Lower leg skin (tissue), 3 donors: ENCODE measurements at regions not wholly inside any gene's neighbourhood (a gene's known extent, or its start where the extent isn't known, plus 50 kb on each side); places are given as distances from the start of the nearest gene placed in this dataset.

Experiments
- POLR2A ChIP-seq, 2 donors: fragments of 450-650 bp; IDR thresholded peaks; one replicate each; pipeline ENCODE4 v1.6.1; 2016 to 2017; ENCODE audit warnings: antibody characterized with exemption in 2 of 2, mild to moderate bottlenecking in 1 of 2, moderate library complexity in 1 of 2
- TF ChIP-seq, protein P1 (sequence below), 3 donors: fragments of 450-650 bp; IDR thresholded peaks; one replicate each; pipeline ENCODE4 v1.5.1; 2016; ENCODE audit warnings: antibody characterized with exemption in 3 of 3, mild to moderate bottlenecking in 3 of 3, moderate library complexity in 2 of 3

DNA sequence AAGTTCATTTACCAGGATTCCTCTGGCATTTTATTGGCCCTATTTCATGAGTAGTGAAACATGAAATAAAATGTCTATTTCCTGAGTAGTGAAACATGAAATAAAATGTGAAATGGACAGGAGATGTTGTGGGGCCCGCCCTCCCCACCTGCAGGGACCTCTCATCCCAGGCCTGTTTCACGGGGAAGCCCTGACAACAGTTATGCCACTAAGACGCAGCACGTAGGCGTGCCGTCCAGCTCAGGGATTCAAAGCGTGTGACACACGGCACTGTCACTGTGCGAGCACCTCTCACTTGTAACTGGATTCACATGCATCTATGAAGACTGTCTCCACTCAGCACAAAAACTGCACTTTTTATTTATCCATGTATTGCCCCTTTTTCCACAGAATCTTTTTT is 83.4 kb upstream of the SNTG2 start:
- no peak for TF ChIP-seq POLR2A (IDR thresholded peaks at IDR 0.05)
- TF ChIP-seq, protein P1, sequence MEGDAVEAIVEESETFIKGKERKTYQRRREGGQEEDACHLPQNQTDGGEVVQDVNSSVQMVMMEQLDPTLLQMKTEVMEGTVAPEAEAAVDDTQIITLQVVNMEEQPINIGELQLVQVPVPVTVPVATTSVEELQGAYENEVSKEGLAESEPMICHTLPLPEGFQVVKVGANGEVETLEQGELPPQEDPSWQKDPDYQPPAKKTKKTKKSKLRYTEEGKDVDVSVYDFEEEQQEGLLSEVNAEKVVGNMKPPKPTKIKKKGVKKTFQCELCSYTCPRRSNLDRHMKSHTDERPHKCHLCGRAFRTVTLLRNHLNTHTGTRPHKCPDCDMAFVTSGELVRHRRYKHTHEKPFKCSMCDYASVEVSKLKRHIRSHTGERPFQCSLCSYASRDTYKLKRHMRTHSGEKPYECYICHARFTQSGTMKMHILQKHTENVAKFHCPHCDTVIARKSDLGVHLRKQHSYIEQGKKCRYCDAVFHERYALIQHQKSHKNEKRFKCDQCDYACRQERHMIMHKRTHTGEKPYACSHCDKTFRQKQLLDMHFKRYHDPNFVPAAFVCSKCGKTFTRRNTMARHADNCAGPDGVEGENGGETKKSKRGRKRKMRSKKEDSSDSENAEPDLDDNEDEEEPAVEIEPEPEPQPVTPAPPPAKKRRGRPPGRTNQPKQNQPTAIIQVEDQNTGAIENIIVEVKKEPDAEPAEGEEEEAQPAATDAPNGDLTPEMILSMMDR (IDR thresholded peaks at IDR 0.05) = no peak
